ENCODE measurements at regions not wholly inside any gene's neighbourhood (a gene's known extent, or its start where the extent isn't known, plus 50 kb on each side); places are given as distances from the start of the nearest gene placed in this dataset.

- TF ChIP-seq, protein P1, sequence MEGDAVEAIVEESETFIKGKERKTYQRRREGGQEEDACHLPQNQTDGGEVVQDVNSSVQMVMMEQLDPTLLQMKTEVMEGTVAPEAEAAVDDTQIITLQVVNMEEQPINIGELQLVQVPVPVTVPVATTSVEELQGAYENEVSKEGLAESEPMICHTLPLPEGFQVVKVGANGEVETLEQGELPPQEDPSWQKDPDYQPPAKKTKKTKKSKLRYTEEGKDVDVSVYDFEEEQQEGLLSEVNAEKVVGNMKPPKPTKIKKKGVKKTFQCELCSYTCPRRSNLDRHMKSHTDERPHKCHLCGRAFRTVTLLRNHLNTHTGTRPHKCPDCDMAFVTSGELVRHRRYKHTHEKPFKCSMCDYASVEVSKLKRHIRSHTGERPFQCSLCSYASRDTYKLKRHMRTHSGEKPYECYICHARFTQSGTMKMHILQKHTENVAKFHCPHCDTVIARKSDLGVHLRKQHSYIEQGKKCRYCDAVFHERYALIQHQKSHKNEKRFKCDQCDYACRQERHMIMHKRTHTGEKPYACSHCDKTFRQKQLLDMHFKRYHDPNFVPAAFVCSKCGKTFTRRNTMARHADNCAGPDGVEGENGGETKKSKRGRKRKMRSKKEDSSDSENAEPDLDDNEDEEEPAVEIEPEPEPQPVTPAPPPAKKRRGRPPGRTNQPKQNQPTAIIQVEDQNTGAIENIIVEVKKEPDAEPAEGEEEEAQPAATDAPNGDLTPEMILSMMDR (conservative IDR thresholded peaks at IDR 0.05) = no peak
- no peak for TF ChIP-seq ZFX (IDR thresholded peaks at IDR 0.05)
Observed at GRCh38 chr2:160630801-160631590, 137.4 kb upstream of the RBMS1 start.

Data from C4-2B (cell line).